ENCODE measurements at regions not wholly inside any gene's neighbourhood (a gene's known extent, or its start where the extent isn't known, plus 50 kb on each side); places are given as distances from the start of the nearest gene placed in this dataset.

GRCh38 chr16:54821731-54822130 is 108.9 kb upstream of the IRX5 start:
- Mint-ChIP-seq H3K4me1 (ENCODE audit: low read depth) (no peaks in the 10 kb centered on the region), H3K36me3 (ENCODE audit: low read depth) (no peaks in the 10 kb centered on the region), H3K4me3 (no peak overlapping the region), H3K27me3 (ENCODE audit: insufficient read depth) (no peaks in the 10 kb centered on the region; the same call in 1 of the 2 replicates), H3K9me3 (no peaks in the 10 kb centered on the region), H3K27ac (no peak overlapping the region)
- TF ChIP-seq, protein P1, sequence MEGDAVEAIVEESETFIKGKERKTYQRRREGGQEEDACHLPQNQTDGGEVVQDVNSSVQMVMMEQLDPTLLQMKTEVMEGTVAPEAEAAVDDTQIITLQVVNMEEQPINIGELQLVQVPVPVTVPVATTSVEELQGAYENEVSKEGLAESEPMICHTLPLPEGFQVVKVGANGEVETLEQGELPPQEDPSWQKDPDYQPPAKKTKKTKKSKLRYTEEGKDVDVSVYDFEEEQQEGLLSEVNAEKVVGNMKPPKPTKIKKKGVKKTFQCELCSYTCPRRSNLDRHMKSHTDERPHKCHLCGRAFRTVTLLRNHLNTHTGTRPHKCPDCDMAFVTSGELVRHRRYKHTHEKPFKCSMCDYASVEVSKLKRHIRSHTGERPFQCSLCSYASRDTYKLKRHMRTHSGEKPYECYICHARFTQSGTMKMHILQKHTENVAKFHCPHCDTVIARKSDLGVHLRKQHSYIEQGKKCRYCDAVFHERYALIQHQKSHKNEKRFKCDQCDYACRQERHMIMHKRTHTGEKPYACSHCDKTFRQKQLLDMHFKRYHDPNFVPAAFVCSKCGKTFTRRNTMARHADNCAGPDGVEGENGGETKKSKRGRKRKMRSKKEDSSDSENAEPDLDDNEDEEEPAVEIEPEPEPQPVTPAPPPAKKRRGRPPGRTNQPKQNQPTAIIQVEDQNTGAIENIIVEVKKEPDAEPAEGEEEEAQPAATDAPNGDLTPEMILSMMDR (IDR thresholded peaks at IDR 0.05) = no peak
- DNase-seq = no peak

DNA sequence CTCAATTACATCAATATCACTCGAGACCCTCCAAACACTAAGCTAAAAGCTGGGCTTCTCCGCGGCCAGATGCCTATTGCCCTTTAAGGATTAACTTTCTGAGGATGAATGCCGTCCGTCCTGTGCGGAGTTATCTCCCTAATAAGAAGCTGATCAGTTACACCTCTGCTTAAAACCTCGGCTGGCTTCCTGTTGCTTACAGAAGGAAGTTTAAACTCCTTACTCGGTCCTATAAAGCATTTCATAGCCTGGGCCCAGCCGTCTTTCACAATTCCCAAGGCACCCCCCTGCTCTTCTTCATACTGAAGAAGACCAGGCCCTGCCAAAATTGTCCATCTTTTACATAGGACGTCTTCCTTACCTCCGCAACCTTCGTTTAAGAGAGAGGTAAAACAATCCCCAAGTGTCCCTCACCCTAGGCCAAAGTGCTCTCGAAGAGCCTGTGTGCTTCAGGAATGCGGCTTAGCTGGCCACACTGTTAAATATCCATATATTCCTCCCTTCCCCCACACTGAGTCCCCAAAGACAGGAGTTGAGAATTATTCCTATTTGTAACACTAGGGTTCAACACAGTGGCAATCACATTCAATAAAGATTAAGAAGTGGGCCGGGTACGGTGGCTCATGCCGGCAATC is 112.6 kb upstream of the IRX5 start:
- H3K4me1 Mint-ChIP-seq (ENCODE audit: low read depth) = no peaks in the 10 kb centered on the region
- H3K4me3 Mint-ChIP-seq = no peak overlapping the region

GRCh38 chr16:54817432-54817831 is 113.2 kb upstream of the IRX5 start:
- Mint-ChIP-seq H3K36me3 (ENCODE audit: low read depth) (no peaks in the 10 kb centered on the region), H3K27me3 (ENCODE audit: insufficient read depth) (peaks cover 6% of the 10 kb centered on the region), H3K4me3 (no peak overlapping the region), H3K27ac (no peak overlapping the region), H3K9me3 (no peaks in the 10 kb centered on the region), H3K4me1 (ENCODE audit: low read depth) (no peaks in the 10 kb centered on the region)
- TF ChIP-seq, protein P1 (IDR thresholded peaks at IDR 0.05) = peak; percentile 43; the same call in 1 of the 2 replicates
- peak; percentile 5 for DNase-seq

More for the DNA sequence above, 112.6 kb upstream of the IRX5 start:
- DNase-seq = no peak
- H3K9me3 Mint-ChIP-seq = no peaks in the 10 kb centered on the region
- TF ChIP-seq, protein P1 (IDR thresholded peaks at IDR 0.05) = no peak
- no peak overlapping the region for H3K27ac Mint-ChIP-seq
- no peaks in the 10 kb centered on the region for H3K36me3 Mint-ChIP-seq (ENCODE audit: low read depth)
- H3K27me3 Mint-ChIP-seq (ENCODE audit: insufficient read depth) = peaks cover 4% of the 10 kb centered on the region

- H3K27ac Mint-ChIP-seq = no peak overlapping the region
- no peaks in the 10 kb centered on the region for H3K4me1 Mint-ChIP-seq (ENCODE audit: low read depth)
- peaks cover 6% of the 10 kb centered on the region for H3K27me3 Mint-ChIP-seq (ENCODE audit: insufficient read depth)
- H3K36me3 Mint-ChIP-seq (ENCODE audit: low read depth) = no peaks in the 10 kb centered on the region
- TF ChIP-seq, protein P1 (IDR thresholded peaks at IDR 0.05) = no peak
- H3K4me3 Mint-ChIP-seq = no peak overlapping the region
- DNase-seq = no peak
- no peaks in the 10 kb centered on the region for H3K9me3 Mint-ChIP-seq
Observed at GRCh38 chr16:54816471-54816870, 114.2 kb upstream of the IRX5 start.

DNA sequence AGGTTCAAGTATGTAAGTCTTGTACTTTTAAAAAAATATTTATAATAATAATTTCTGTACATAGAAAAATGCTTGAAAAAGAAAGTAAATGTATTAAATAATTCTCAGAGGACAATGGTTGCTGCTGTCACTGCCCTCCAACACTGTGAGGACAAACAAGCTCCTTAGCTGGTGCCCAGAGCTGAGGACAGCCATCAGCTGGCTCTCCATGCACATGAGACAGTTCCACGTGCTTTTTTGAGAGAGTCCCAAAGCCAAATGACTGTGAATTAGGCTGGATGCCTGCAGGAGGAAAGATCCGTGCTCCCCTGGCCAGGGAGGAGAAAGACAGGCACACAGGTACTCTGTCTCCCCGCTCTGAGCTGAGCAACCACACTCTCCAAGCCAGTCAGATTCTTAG is 115.5 kb upstream of the IRX5 start:
- Mint-ChIP-seq H3K36me3 (ENCODE audit: low read depth) (no peaks in the 10 kb centered on the region), H3K27me3 (ENCODE audit: insufficient read depth) (peaks cover 6% of the 10 kb centered on the region), H3K27ac (no peak overlapping the region), H3K9me3 (no peaks in the 10 kb centered on the region), H3K4me3 (no peak overlapping the region), H3K4me1 (ENCODE audit: low read depth) (no peaks in the 10 kb centered on the region)
- TF ChIP-seq, protein P1 (IDR thresholded peaks at IDR 0.05) = no peak
- no peak for DNase-seq

Measured in HFFc6 (cell line).